Endothelial cell (in vitro differentiated cells): ENCODE measurements at regions not wholly inside any gene's neighbourhood (a gene's known extent, or its start where the extent isn't known, plus 50 kb on each side); places are given as distances from the start of the nearest gene placed in this dataset.

Experiments used
- DNase-seq: peaks from one replicate; pipeline ENCODE4 v3.0.0; 2021; ENCODE audit warnings: low spot score
- H3K27ac Mint-ChIP-seq: one replicate; pipeline ENCODE4 v1.8.0; 2021; ENCODE audit warnings: mixed read lengths, inconsistent platforms; ENCODE audit not compliant: unreplicated experiment
- H3K27me3 Mint-ChIP-seq: one replicate; pipeline ENCODE4 v1.8.0; 2021; ENCODE audit warnings: mild to moderate bottlenecking, moderate library complexity, mixed read lengths, inconsistent platforms; ENCODE audit not compliant: unreplicated experiment
- H3K36me3 Mint-ChIP-seq: one replicate; pipeline ENCODE4 v1.8.0; 2021; ENCODE audit warnings: mild to moderate bottlenecking, low read depth, mixed read lengths, inconsistent platforms; ENCODE audit not compliant: unreplicated experiment
- H3K4me1 Mint-ChIP-seq: one replicate; pipeline ENCODE4 v1.8.0; 2021; ENCODE audit warnings: mild to moderate bottlenecking, mixed read lengths, inconsistent platforms; ENCODE audit not compliant: unreplicated experiment
- H3K4me3 Mint-ChIP-seq: one replicate; pipeline ENCODE4 v1.8.0; 2021; ENCODE audit warnings: mild to moderate bottlenecking, mixed read lengths, inconsistent platforms; ENCODE audit not compliant: unreplicated experiment
- H3K9me3 Mint-ChIP-seq: one replicate; pipeline ENCODE4 v1.8.0; 2021; ENCODE audit warnings: mixed read lengths, inconsistent platforms; ENCODE audit not compliant: unreplicated experiment
- CTCF ChIP-seq: fragments of 200-600 bp; sonication (generic); IDR thresholded peaks from one replicate; pipeline ENCODE4 v1.5.0; 2021; ENCODE audit warnings: antibody characterized with exemption; ENCODE audit not compliant: unreplicated experiment

- no peak overlapping the region for H3K27ac Mint-ChIP-seq
- no peak for TF ChIP-seq CTCF
- no peaks in the 10 kb centered on the region for H3K36me3 Mint-ChIP-seq
- no peak overlapping the region for H3K4me3 Mint-ChIP-seq
- peaks cover 6% of the 10 kb centered on the region for H3K4me1 Mint-ChIP-seq
- H3K9me3 Mint-ChIP-seq = no peaks in the 10 kb centered on the region
- DNase-seq = no peak
- H3K27me3 Mint-ChIP-seq = peaks cover 4% of the 10 kb centered on the region
Measured at GRCh38 chr13:40377783-40378182, 288.7 kb downstream of the FOXO1 start.

- H3K4me3 Mint-ChIP-seq = no peak overlapping the region
- DNase-seq = no peak
- peaks cover 10% of the 10 kb centered on the region for H3K4me1 Mint-ChIP-seq
- H3K36me3 Mint-ChIP-seq = no peaks in the 10 kb centered on the region
- peaks cover 4% of the 10 kb centered on the region for H3K27me3 Mint-ChIP-seq
- H3K9me3 Mint-ChIP-seq = no peaks in the 10 kb centered on the region
- no peak for TF ChIP-seq CTCF
- no peak overlapping the region for H3K27ac Mint-ChIP-seq
Measured at GRCh38 chr13:40379196-40379595, 287.2 kb downstream of the FOXO1 start.

- no peak for DNase-seq
- H3K4me3 Mint-ChIP-seq = no peak overlapping the region
- H3K4me1 Mint-ChIP-seq = peaks cover 10% of the 10 kb centered on the region
- no peaks in the 10 kb centered on the region for H3K9me3 Mint-ChIP-seq
- H3K27me3 Mint-ChIP-seq = peaks cover 4% of the 10 kb centered on the region
- TF ChIP-seq CTCF = no peak
- no peaks in the 10 kb centered on the region for H3K36me3 Mint-ChIP-seq
- H3K27ac Mint-ChIP-seq = no peak overlapping the region
Measured at GRCh38 chr13:40379794-40380578, 286.5 kb downstream of the FOXO1 start.

GRCh38 chr13:40381935-40382764 is 284.3 kb downstream of the FOXO1 start:
- no peaks in the 10 kb centered on the region for H3K36me3 Mint-ChIP-seq
- no peak for TF ChIP-seq CTCF
- H3K4me1 Mint-ChIP-seq = peaks cover 8% of the 10 kb centered on the region
- H3K4me3 Mint-ChIP-seq = no peak overlapping the region
- DNase-seq = no peak
- peaks cover 4% of the 10 kb centered on the region for H3K27me3 Mint-ChIP-seq
- no peak overlapping the region for H3K27ac Mint-ChIP-seq
- no peaks in the 10 kb centered on the region for H3K9me3 Mint-ChIP-seq

- TF ChIP-seq CTCF = no peak
- no peak for DNase-seq
- H3K4me1 Mint-ChIP-seq = peaks cover 8% of the 10 kb centered on the region
- peaks cover 6% of the 10 kb centered on the region for H3K27me3 Mint-ChIP-seq
- no peak overlapping the region for H3K4me3 Mint-ChIP-seq
- no peaks in the 10 kb centered on the region for H3K9me3 Mint-ChIP-seq
- H3K36me3 Mint-ChIP-seq = no peaks in the 10 kb centered on the region
- no peak overlapping the region for H3K27ac Mint-ChIP-seq
Measured at GRCh38 chr13:40383132-40383531, 283.3 kb downstream of the FOXO1 start.
